GM12891 (cell line): ENCODE measurements at regions not wholly inside any gene's neighbourhood (a gene's known extent, or its start where the extent isn't known, plus 50 kb on each side); places are given as distances from the start of the nearest gene placed in this dataset.

Experiments
- POLR2A ChIP-seq: IDR thresholded peaks from 2 replicates; pipeline ENCODE4 v1.6.1; 2011; ENCODE audit warnings: low read depth, low read length, control low read depth
- POLR2AphosphoS5 ChIP-seq: IDR thresholded peaks from 2 replicates; pipeline ENCODE4 v1.6.1; 2011; ENCODE audit warnings: low read depth, low read length, control low read depth
- TAF1 ChIP-seq: IDR thresholded peaks from 2 replicates; pipeline ENCODE4 v1.6.1; 2011; ENCODE audit warnings: low read depth, low read length, control low read depth

DNA sequence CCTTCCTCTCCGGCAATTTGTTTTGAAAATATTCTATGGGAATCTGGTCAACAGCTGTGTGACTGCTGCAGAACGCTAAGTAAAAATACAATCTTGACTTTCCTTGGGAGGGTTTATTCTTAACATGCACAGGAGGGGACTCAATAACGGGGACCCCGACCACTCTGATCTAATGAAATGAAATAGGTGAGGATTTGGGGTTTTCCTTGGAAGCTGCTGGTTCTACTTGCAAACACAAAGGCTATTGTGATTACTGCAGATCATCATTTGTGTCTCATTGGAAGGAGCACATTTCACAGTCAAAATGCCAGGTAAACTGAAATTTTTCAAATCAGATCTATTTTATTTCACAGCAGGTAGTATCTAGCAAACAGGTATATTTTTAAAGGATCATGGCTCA is 366.1 kb downstream of the SHANK2 start:
- TF ChIP-seq POLR2AphosphoS5, result no peak
- TF ChIP-seq POLR2A, result no peak
- TF ChIP-seq TAF1, result no peak
